Cardiac muscle cell (in vitro differentiated cells and primary cell): ENCODE measurements at regions not wholly inside any gene's neighbourhood (a gene's known extent, or its start where the extent isn't known, plus 50 kb on each side); places are given as distances from the start of the nearest gene placed in this dataset.
"Not testable (repeated sequence)": the region's sequence is repeated elsewhere in the genome, so short reads cannot be mapped to it uniquely, and the experiment has no call there.

Source experiments
- DNase-seq, 2 donors: peaks; one replicate each; pipeline versions ENCODE4 v3.0.0 to v3.0.0-alpha.2; 2010 to 2017; ENCODE audit warnings: low read depth in 1 of 2, low spot score in 1 of 2
- H3K27ac ChIP-seq: fragments of 200-600 bp; sonication (generic); 2 replicates; pipeline ENCODE4 v1.5.1; 2016
- H3K27me3 ChIP-seq: fragments of 200-600 bp; sonication (generic); 2 replicates; pipeline ENCODE4 v1.6.0; 2016; ENCODE audit warnings: control low read depth
- H3K36me3 ChIP-seq: fragments of 200-600 bp; sonication (generic); 2 replicates; pipeline ENCODE4 v1.5.1; 2016; ENCODE audit warnings: control low read depth
- H3K4me1 ChIP-seq: fragments of 200-600 bp; sonication (generic); 2 replicates; pipeline ENCODE4 v1.8.1; 2017; ENCODE audit warnings: low read depth, mild to moderate bottlenecking, mixed run types
- H3K4me3 ChIP-seq: fragments of 200-600 bp; sonication (generic); 2 replicates; pipeline ENCODE4 v1.5.1; 2016; ENCODE audit warnings: mild to moderate bottlenecking
- H3K9me3 ChIP-seq: fragments of 200-600 bp; sonication (generic); 2 replicates; pipeline ENCODE4 v1.5.1; 2017; ENCODE audit warnings: low read depth, mild to moderate bottlenecking, control low read depth
- CTCF ChIP-seq: IDR thresholded peaks from 2 replicates; pipeline ENCODE4 v1.5.1; 2012; ENCODE audit warnings: low read depth, mild to moderate bottlenecking, low read length

- H3K27ac ChIP-seq, result no peak overlapping the region
- no peak overlapping the region for H3K4me3 ChIP-seq
- TF ChIP-seq CTCF, result no peak
- no peaks in the 10 kb centered on the region for H3K4me1 ChIP-seq
- no peaks in the 10 kb centered on the region for H3K27me3 ChIP-seq
- peak in 1 of 2 donors; percentile 39 for DNase-seq
- H3K36me3 ChIP-seq, result no peaks in the 10 kb centered on the region
- no peaks in the 10 kb centered on the region for H3K9me3 ChIP-seq
Measured at GRCh38 chr6:135680964-135681913, 170.3 kb upstream of the PDE7B start.

GRCh38 chr6:135686784-135687301 is 164.7 kb upstream of the PDE7B start:
- no peaks in the 10 kb centered on the region for H3K27me3 ChIP-seq
- peak in 1 of 2 donors; percentile 59 for DNase-seq
- H3K9me3 ChIP-seq, result no peaks in the 10 kb centered on the region
- no peaks in the 10 kb centered on the region for H3K36me3 ChIP-seq
- no peak overlapping the region for H3K27ac ChIP-seq
- no peaks in the 10 kb centered on the region for H3K4me1 ChIP-seq
- no peak for TF ChIP-seq CTCF
- no peak overlapping the region for H3K4me3 ChIP-seq

- H3K36me3 ChIP-seq, H3K4me3 ChIP-seq, H3K27ac ChIP-seq, DNase-seq, H3K4me1 ChIP-seq, H3K9me3 ChIP-seq, H3K27me3 ChIP-seq: not testable (repeated sequence)
Measured at GRCh38 chr6:135688476-135688875, 163.0 kb upstream of the PDE7B start.

GRCh38 chr6:135692426-135692825 is 159.1 kb upstream of the PDE7B start:
- no peak for TF ChIP-seq CTCF
- Histone ChIP-seq H3K36me3 (no peaks in the 10 kb centered on the region), H3K27me3 (no peaks in the 10 kb centered on the region), H3K4me1 (no peaks in the 10 kb centered on the region), H3K4me3 (no peak overlapping the region), H3K27ac (no peak overlapping the region), H3K9me3 (no peaks in the 10 kb centered on the region)
- DNase-seq, result no peak

- no peak for TF ChIP-seq CTCF
- no peak for DNase-seq
Measured at GRCh38 chr6:135693811-135694370, 157.6 kb upstream of the PDE7B start.

GRCh38 chr6:135699705-135700104 is 151.8 kb upstream of the PDE7B start:
- no peak overlapping the region for H3K27ac ChIP-seq
- DNase-seq, result no peak
- H3K4me3 ChIP-seq, result no peak overlapping the region
- H3K4me1 ChIP-seq, result no peaks in the 10 kb centered on the region
- no peaks in the 10 kb centered on the region for H3K9me3 ChIP-seq
- no peaks in the 10 kb centered on the region for H3K27me3 ChIP-seq
- H3K36me3 ChIP-seq, result no peaks in the 10 kb centered on the region
- no peak for TF ChIP-seq CTCF

More at GRCh38 chr6:135693811-135694370, 157.6 kb upstream of the PDE7B start:
- no peak overlapping the region for H3K27ac ChIP-seq
- no peaks in the 10 kb centered on the region for H3K36me3 ChIP-seq
- no peaks in the 10 kb centered on the region for H3K4me1 ChIP-seq
- no peaks in the 10 kb centered on the region for H3K27me3 ChIP-seq
- no peak overlapping the region for H3K4me3 ChIP-seq
- H3K9me3 ChIP-seq, result no peaks in the 10 kb centered on the region
